ENCODE measurements at regions not wholly inside any gene's neighbourhood (a gene's known extent, or its start where the extent isn't known, plus 50 kb on each side); places are given as distances from the start of the nearest gene placed in this dataset.
A peak's percentile ranks its signal among the peaks of the same experiment; 100 is the strongest.

GRCh38 chr1:224490549-224491537 lies 56.2 kb upstream of the WDR26 start:
- ChIA-PET CTCF (interaction anchor here (0.5 to 2.2 kb wide), 6 partner anchors 13 to 544 kb away, joined by 3 to 11 read pairs (median 4); no protein-coding TSS in a partner anchor), POLR2A (interaction anchor here (0.6 to 2.1 kb wide), 8 partner anchors 8 to 1634 kb away, joined by 3 to 7 read pairs (median 3); no protein-coding TSS in a partner anchor)
- Mint-ChIP-seq H3K4me1 (ENCODE audit: insufficient read depth, unreplicated experiment) (peaks cover 34% of the 10 kb centered on the region), H3K4me3 (ENCODE audit: unreplicated experiment) (no peak overlapping the region), H3K9me3 (ENCODE audit: unreplicated experiment) (peaks cover 7% of the 10 kb centered on the region), H3K27me3 (ENCODE audit: insufficient read depth, unreplicated experiment) (no peaks in the 10 kb centered on the region), H3K36me3 (ENCODE audit: insufficient read depth, unreplicated experiment) (no peaks in the 10 kb centered on the region), H3K27ac (ENCODE audit: low read depth, unreplicated experiment) (peak overlapping the region; percentile 61)
- TF ChIP-seq CTCF (IDR thresholded peaks at IDR 0.05; ENCODE audit: unreplicated experiment), result no peak
- no peak for DNase-seq (ENCODE audit: unreplicated experiment)
- no TSS peak for BruUV-seq (replicated peaks)
- intact Hi-C loops (cut with micrococcal nuclease), result no loop called here

- no peak for DNase-seq (ENCODE audit: unreplicated experiment)
- Mint-ChIP-seq H3K36me3 (ENCODE audit: insufficient read depth, unreplicated experiment) (no peaks in the 10 kb centered on the region), H3K4me3 (ENCODE audit: unreplicated experiment) (no peak overlapping the region), H3K27me3 (ENCODE audit: insufficient read depth, unreplicated experiment) (no peaks in the 10 kb centered on the region), H3K4me1 (ENCODE audit: insufficient read depth, unreplicated experiment) (peaks cover 37% of the 10 kb centered on the region), H3K9me3 (ENCODE audit: unreplicated experiment) (peaks cover 12% of the 10 kb centered on the region), H3K27ac (ENCODE audit: low read depth, unreplicated experiment) (no peak overlapping the region)
- CTCF ChIA-PET, result interaction anchor here (0.5 to 2.2 kb wide), 4 partner anchors 21 to 543 kb away, joined by 3 to 11 read pairs (median 5); no protein-coding TSS in a partner anchor
- no TSS peak for BruUV-seq (replicated peaks)
- intact Hi-C loops (cut with micrococcal nuclease), result no loop called here
- POLR2A ChIA-PET, result interaction anchor here (1.5 to 2.1 kb wide), 3 partner anchors 10 to 12 kb away, joined by 3 to 7 read pairs (median 4); no protein-coding TSS in a partner anchor
- TF ChIP-seq CTCF (IDR thresholded peaks at IDR 0.05; ENCODE audit: unreplicated experiment), result no peak
These were observed 57.4 kb upstream of the WDR26 start for GRCh38 chr1:224492015-224492414.

GRCh38 chr1:224492632-224493031 lies 58.0 kb upstream of the WDR26 start:
- ChIA-PET POLR2A (no interaction called here), CTCF (interaction anchor here (0.6 to 2.2 kb wide), 2 partner anchors 20 to 29 kb away, joined by 3 to 7 read pairs; no protein-coding TSS in a partner anchor)
- no peaks in the 10 kb centered on the region for H3K27me3 Mint-ChIP-seq (ENCODE audit: insufficient read depth, unreplicated experiment)
- intact Hi-C loops (cut with micrococcal nuclease), result no loop called here
- H3K36me3 Mint-ChIP-seq (ENCODE audit: insufficient read depth, unreplicated experiment), result no peaks in the 10 kb centered on the region
- TF ChIP-seq CTCF (IDR thresholded peaks at IDR 0.05; ENCODE audit: unreplicated experiment), result no peak
- H3K4me1 Mint-ChIP-seq (ENCODE audit: insufficient read depth, unreplicated experiment), result peaks cover 44% of the 10 kb centered on the region
- peak overlapping the region; percentile 10 for H3K27ac Mint-ChIP-seq (ENCODE audit: low read depth, unreplicated experiment)
- no peak for DNase-seq (ENCODE audit: unreplicated experiment)
- peaks cover 13% of the 10 kb centered on the region for H3K9me3 Mint-ChIP-seq (ENCODE audit: unreplicated experiment)
- H3K4me3 Mint-ChIP-seq (ENCODE audit: unreplicated experiment), result no peak overlapping the region
- BruUV-seq (replicated peaks), result no TSS peak

- no peak for TF ChIP-seq CTCF (IDR thresholded peaks at IDR 0.05; ENCODE audit: unreplicated experiment)
- intact Hi-C loops (cut with micrococcal nuclease), result no loop called here
- no peaks in the 10 kb centered on the region for H3K36me3 Mint-ChIP-seq (ENCODE audit: insufficient read depth, unreplicated experiment)
- H3K9me3 Mint-ChIP-seq (ENCODE audit: unreplicated experiment), result peaks cover 13% of the 10 kb centered on the region
- H3K27ac Mint-ChIP-seq (ENCODE audit: low read depth, unreplicated experiment), result peak overlapping the region; percentile 10
- H3K4me1 Mint-ChIP-seq (ENCODE audit: insufficient read depth, unreplicated experiment), result peaks cover 50% of the 10 kb centered on the region
- BruUV-seq (replicated peaks), result no TSS peak
- H3K27me3 Mint-ChIP-seq (ENCODE audit: insufficient read depth, unreplicated experiment), result no peaks in the 10 kb centered on the region
- DNase-seq (ENCODE audit: unreplicated experiment), result no peak
- no peak overlapping the region for H3K4me3 Mint-ChIP-seq (ENCODE audit: unreplicated experiment)
- CTCF ChIA-PET, result interaction anchor here (0.6 kb wide), 1 partner anchor 30 kb away, joined by 3 read pairs; no protein-coding TSS in a partner anchor
- POLR2A ChIA-PET, result interaction anchor here (1.4 to 1.5 kb wide), 2 partner anchors 9 to 13 kb away, joined by 6 read pairs; no protein-coding TSS in a partner anchor
These were observed 58.7 kb upstream of the WDR26 start for GRCh38 chr1:224493269-224493668.

Data from MCF 10A (cell line).